ENCODE measurements at regions not wholly inside any gene's neighbourhood (a gene's known extent, or its start where the extent isn't known, plus 50 kb on each side); places are given as distances from the start of the nearest gene placed in this dataset.

DNA sequence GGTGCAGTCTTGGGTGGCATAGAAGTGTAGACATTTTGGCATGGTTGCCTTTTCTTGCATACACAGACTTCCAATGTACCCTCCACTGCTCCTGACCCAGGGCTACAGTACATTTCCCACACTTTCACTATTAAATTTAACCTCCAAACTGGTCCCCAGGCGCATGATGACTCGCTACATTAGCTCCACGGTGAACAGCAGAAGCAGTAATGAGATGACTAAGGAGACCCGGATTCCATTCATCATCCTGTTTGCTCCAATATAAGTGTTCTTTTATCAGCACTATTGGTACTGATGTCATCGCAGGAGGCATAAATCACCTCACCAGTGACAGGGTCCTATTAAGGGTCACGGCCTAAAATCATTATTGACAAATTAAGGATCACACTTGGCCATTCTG, 316.5 kb downstream of the EN1 start:
- TF ChIP-seq, protein P1, sequence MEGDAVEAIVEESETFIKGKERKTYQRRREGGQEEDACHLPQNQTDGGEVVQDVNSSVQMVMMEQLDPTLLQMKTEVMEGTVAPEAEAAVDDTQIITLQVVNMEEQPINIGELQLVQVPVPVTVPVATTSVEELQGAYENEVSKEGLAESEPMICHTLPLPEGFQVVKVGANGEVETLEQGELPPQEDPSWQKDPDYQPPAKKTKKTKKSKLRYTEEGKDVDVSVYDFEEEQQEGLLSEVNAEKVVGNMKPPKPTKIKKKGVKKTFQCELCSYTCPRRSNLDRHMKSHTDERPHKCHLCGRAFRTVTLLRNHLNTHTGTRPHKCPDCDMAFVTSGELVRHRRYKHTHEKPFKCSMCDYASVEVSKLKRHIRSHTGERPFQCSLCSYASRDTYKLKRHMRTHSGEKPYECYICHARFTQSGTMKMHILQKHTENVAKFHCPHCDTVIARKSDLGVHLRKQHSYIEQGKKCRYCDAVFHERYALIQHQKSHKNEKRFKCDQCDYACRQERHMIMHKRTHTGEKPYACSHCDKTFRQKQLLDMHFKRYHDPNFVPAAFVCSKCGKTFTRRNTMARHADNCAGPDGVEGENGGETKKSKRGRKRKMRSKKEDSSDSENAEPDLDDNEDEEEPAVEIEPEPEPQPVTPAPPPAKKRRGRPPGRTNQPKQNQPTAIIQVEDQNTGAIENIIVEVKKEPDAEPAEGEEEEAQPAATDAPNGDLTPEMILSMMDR (IDR thresholded peaks at IDR 0.05; ENCODE audit: low read depth, low read length) = no peak
- H3K4me3 ChIP-seq (ENCODE audit: low read depth, low read length) = no peak overlapping the region

DNA sequence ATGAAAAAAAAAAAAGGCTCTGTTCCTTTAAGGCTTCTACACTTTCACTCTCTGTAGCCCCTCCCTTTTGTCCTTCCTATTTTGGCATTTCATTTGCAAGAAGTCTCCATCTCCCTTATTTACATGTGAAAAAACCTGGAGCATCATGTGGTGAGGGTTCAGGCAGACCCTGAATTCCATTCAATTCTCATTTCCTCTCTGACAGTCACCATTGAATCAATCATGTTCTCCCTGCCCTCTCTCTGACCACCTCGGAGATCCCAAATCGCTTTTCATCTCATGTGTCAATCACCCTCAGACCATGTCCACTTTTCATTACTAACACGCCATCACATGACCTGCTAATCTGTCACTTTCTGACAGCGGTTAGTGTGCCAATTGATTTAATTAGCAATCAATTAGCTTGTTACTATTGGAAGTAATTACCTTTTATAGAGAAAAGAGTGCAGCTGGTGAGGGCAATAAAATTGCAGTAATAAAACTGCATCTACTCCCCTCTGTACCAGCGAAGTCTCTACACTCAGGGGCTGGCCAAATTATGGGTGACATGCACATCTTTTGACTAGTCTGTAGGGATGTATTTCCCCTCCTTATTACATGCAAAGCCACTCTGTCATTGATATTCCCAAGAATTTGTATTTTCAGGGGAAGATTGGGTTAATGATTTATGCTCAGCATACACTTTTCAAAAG, 317.4 kb downstream of the EN1 start:
- TF ChIP-seq, protein P1 (IDR thresholded peaks at IDR 0.05; ENCODE audit: low read depth, low read length) = no peak
- H3K4me3 ChIP-seq (ENCODE audit: low read depth, low read length) = no peak overlapping the region

DNA sequence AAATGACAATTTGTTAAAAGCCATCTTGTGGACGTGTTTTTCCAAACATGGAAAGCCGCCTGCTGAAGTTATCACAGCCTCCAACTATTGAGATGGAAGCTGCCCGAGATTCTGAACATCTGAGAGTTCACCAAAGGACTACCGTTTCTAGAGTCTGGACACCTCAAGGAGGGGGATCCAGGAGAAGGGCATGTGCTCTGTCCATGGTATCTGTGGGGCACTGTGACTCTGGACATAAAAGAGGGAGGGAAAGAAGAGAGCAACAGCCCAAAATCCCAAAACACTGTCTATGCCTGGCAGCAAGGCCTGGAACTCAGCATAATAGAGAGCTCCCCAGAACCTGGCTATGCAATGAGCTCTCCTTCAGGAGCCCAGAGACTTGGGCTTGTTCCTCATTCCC, 319.9 kb downstream of the EN1 start:
- no peak overlapping the region for H3K4me3 ChIP-seq (ENCODE audit: low read depth, low read length)
- TF ChIP-seq, protein P1 (IDR thresholded peaks at IDR 0.05; ENCODE audit: low read depth, low read length) = no peak

DNA sequence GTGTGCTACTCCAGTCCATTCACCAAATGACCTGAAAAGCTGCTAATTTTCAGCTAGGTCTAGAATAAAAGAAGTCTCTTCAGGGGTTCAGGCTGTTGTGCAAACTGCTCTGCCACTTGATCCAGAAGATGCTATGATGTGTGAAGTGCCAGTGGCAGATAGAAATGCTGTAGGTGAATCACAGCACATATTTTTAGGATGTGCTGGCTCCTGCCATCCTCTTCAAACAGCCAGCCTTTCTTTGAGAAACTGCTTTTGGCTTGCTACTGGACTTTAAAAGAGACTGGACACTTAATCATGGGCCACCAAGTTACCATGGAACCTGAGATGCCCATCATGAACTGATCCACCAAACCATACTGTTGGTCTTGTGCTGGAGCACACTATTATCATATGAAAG, 322.1 kb downstream of the EN1 start:
- TF ChIP-seq, protein P1 (IDR thresholded peaks at IDR 0.05; ENCODE audit: low read depth, low read length) = no peak
- H3K4me3 ChIP-seq (ENCODE audit: low read depth, low read length) = no peak overlapping the region

DNA sequence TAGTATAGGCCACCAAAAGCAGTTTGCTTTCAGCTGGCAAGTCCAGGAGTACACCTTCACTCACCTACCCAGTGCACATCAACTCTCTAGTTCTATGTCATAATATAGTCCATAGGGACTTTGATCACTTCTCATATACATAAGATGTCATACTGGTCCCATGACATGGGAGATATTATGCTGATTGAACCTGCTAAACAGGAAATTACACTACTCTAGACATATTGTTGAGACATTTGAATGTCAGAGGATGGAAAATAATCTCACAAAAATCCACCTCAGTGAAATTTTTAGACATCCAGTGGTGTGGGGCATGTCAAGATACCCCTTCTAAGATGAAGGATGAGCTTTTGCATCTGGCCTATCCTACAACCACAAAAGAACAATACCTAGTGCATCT, 322.5 kb downstream of the EN1 start:
- H3K4me3 ChIP-seq (ENCODE audit: low read depth, low read length) = no peak overlapping the region
- TF ChIP-seq, protein P1 (IDR thresholded peaks at IDR 0.05; ENCODE audit: low read depth, low read length) = no peak

DNA sequence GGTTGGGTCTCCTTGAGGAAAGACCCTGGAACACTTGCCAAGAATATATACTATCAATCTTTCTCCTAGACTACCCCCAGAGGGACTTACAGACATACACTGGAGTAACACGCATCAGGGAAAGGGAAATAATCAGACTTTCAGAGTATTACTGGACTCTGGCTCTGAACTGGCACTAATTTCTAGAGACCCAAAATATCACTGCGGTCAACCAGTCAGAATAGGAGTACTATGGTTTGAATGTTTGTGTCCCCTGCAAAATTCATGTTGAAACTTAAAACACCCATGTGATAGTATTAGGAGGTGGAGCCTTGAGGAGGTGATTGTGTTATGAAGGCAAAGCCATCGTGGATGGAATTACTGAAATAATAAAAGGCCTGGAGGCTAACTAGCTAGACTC, 323.7 kb downstream of the EN1 start:
- TF ChIP-seq, protein P1 (IDR thresholded peaks at IDR 0.05; ENCODE audit: low read depth, low read length) = no peak
- H3K4me3 ChIP-seq (ENCODE audit: low read depth, low read length) = no peak overlapping the region

DNA sequence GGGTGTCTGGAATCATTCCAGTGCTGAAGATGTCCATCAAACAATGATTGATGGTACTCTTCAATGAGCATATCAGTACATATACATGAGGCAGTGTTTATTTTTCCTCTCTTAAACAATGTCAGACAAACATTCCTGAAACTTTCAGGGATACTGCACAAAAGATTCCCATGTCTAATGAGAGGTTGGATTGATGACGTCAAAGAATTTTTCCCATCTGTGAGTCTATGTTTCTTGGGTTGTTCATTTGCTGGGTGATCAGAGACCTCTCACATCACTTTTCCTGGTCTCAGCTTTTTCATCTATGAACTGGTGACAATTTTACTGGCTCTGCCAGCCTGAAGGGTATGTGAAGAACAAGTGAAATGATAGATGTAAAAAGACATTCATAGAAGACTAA, 325.5 kb downstream of the EN1 start:
- H3K4me3 ChIP-seq (ENCODE audit: low read depth, low read length) = no peak overlapping the region
- TF ChIP-seq, protein P1 (IDR thresholded peaks at IDR 0.05; ENCODE audit: low read depth, low read length) = no peak
